HepG2 (cell line): ENCODE measurements at regions not wholly inside any gene's neighbourhood (a gene's known extent, or its start where the extent isn't known, plus 50 kb on each side); places are given as distances from the start of the nearest gene placed in this dataset.

Source experiments
- CBX1 ChIP-seq: IDR thresholded peaks from one replicate; pipeline ENCODE4 v1.6.1; 2016; ENCODE audit warnings: antibody characterized with exemption, low read depth
- ERF ChIP-seq: IDR thresholded peaks from 2 replicates; pipeline ENCODE4 v1.6.1; 2018; ENCODE audit warnings: missing biosample characterization, missing genetic modification reagents
- ZNF512 ChIP-seq: sonication (generic); formaldehyde crosslinking; IDR thresholded peaks from 2 replicates; pipeline ENCODE4 v1.4.0; 2020; ENCODE audit warnings: mild to moderate bottlenecking, missing genetic modification reagents

DNA sequence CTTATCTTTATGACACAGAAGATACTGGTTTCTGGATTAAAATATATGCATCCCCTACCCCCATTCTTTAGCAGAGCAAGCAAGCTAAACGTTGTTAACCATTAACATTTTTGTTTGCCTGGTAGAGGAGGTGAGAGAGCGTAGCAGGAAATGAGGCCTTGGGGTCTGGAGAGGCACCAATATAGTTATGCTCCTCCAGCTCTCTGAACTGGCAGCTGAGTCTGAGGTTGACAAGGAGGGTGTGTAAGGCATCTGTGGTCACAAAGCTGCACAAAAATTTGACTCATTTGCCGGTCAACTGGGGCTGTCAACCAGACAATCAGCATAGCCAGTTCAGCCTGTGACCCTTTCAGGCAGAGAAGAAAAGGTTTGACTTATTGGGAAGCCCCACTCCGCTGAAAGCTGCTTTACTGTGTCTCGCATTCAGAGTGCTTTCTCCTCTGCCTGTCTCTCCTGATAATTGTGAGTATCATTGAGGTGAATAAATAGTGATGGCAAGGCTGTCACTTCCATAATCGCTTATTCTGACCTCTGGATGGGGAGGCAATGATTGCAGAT is 647.5 kb upstream of the SETBP1 start:
- TF ChIP-seq CBX1 (no peak), ERF (no peak), ZNF512 (CRISPR knock-in tag) (no peak)
